ENCODE measurements at regions not wholly inside any gene's neighbourhood (a gene's known extent, or its start where the extent isn't known, plus 50 kb on each side); places are given as distances from the start of the nearest gene placed in this dataset.

- CTCF ChIA-PET, result interaction anchor here (1.2 kb wide), 1 partner anchor 86 kb away, joined by 10 read pairs; no protein-coding TSS in a partner anchor
- POLR2A ChIA-PET, result no interaction called here
- no peaks in the 10 kb centered on the region for H3K36me3 ChIP-seq (ENCODE audit: control insufficient read depth in 2 of 2, insufficient read depth in 1 of 2, low read length in 2 of 2)
- no peak overlapping the region for H3K4me3 ChIP-seq (ENCODE audit: low read depth, low read length)
- TF ChIP-seq ZNF670 (tag by site-specific recombination; IDR thresholded peaks at IDR 0.05; ENCODE audit: low read depth) (no peak), IKZF3 (tag by site-specific recombination; IDR thresholded peaks at IDR 0.05) (no peak), INSM2 (tag by site-specific recombination; IDR thresholded peaks at IDR 0.05) (no peak), ZNF544 (tag by site-specific recombination; IDR thresholded peaks at IDR 0.05) (no peak), PRDM2 (tag by site-specific recombination; IDR thresholded peaks at IDR 0.05; ENCODE audit: borderline replicate concordance) (no peak), ZNF2 (tag by site-specific recombination; IDR thresholded peaks at IDR 0.05) (no peak)
- no peaks in the 10 kb centered on the region for H3K4me1 ChIP-seq (ENCODE audit: control insufficient read depth, insufficient read depth, low read length)
- no peaks in the 10 kb centered on the region for H3K9me3 ChIP-seq (ENCODE audit: control insufficient read depth, insufficient read depth, low read depth, low read length)
- H3K27ac ChIP-seq (ENCODE audit: extremely low read depth, low read depth, low read length), result no peak overlapping the region
Observed at GRCh38 chr14:103188810-103189480, 65.7 kb downstream of the TNFAIP2 start.

DNA sequence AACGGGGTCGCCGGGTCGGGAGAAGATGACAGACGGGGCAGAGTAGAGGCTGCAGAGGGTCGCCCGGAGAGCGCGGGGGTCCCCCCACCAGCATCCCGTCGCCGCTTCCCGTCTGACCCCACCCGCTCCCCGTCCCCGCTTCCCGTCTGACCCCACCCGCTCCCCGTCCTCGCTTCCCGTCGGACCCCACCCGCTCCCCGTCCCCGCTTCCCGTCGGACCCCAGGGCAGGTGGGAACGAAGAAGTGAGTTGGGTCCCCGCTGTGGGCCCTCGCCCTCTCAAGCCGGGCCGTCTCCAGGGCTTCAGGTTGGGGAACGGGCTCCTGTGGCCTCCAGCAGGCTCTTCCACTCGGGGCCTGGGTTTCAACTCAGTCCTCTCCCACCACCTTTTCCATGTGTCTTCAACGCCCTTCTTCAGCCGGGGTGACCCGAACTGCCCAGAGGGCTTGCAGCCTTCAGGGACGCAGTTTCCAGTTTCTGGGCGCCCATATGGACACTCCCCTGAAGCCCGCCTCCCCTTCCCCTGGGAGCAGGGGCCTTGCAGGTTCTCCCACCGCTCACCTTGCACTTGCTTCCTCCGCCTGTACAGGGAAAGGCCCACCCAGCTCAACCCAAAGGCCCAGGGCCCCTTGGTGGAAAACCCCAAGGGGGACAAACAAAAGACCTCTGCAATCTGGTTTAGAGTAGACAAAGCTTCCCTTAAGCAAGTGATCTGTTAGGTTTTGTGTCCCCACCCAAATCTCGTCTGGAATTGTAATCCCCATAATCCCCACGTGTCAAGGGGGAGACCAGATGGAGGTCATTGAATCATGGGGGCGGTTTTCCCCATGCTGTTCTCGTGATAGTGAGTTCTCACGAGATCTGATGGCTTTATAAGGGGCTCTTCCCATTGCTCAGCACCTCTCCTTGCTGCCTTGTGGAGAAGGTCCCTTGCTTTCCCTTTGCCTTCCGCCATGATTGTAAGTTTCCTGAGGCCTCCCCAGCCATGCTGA lies 66.5 kb downstream of the TNFAIP2 start:
- CTCF ChIA-PET, result interaction anchor here (1.0 to 1.2 kb wide), 2 partner anchors 85 to 86 kb away, joined by 5 to 10 read pairs; no protein-coding TSS in a partner anchor
- no peaks in the 10 kb centered on the region for H3K36me3 ChIP-seq (ENCODE audit: control insufficient read depth in 2 of 2, insufficient read depth in 1 of 2, low read length in 2 of 2)
- no peak overlapping the region for H3K27ac ChIP-seq (ENCODE audit: extremely low read depth, low read depth, low read length)
- POLR2A ChIA-PET, result no interaction called here
- no peaks in the 10 kb centered on the region for H3K9me3 ChIP-seq (ENCODE audit: control insufficient read depth, insufficient read depth, low read depth, low read length)
- H3K4me1 ChIP-seq (ENCODE audit: control insufficient read depth, insufficient read depth, low read length), result no peaks in the 10 kb centered on the region
- no peak for TF ChIP-seq ZBTB48 (tag by site-specific recombination; IDR thresholded peaks at IDR 0.05)
- no peak for TF ChIP-seq SP7 (tag by site-specific recombination; IDR thresholded peaks at IDR 0.05)
- no peak for TF ChIP-seq ZNF416 (tag by site-specific recombination; IDR thresholded peaks at IDR 0.05)
- no peak for TF ChIP-seq ZNF133 (tag by site-specific recombination; IDR thresholded peaks at IDR 0.05)
- TF ChIP-seq, protein P1, sequence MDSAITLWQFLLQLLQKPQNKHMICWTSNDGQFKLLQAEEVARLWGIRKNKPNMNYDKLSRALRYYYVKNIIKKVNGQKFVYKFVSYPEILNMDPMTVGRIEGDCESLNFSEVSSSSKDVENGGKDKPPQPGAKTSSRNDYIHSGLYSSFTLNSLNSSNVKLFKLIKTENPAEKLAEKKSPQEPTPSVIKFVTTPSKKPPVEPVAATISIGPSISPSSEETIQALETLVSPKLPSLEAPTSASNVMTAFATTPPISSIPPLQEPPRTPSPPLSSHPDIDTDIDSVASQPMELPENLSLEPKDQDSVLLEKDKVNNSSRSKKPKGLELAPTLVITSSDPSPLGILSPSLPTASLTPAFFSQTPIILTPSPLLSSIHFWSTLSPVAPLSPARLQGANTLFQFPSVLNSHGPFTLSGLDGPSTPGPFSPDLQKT (IDR thresholded peaks at IDR 0.05; ENCODE audit: borderline replicate concordance, low read depth, low read length), result no peak
- TF ChIP-seq, protein P2, sequence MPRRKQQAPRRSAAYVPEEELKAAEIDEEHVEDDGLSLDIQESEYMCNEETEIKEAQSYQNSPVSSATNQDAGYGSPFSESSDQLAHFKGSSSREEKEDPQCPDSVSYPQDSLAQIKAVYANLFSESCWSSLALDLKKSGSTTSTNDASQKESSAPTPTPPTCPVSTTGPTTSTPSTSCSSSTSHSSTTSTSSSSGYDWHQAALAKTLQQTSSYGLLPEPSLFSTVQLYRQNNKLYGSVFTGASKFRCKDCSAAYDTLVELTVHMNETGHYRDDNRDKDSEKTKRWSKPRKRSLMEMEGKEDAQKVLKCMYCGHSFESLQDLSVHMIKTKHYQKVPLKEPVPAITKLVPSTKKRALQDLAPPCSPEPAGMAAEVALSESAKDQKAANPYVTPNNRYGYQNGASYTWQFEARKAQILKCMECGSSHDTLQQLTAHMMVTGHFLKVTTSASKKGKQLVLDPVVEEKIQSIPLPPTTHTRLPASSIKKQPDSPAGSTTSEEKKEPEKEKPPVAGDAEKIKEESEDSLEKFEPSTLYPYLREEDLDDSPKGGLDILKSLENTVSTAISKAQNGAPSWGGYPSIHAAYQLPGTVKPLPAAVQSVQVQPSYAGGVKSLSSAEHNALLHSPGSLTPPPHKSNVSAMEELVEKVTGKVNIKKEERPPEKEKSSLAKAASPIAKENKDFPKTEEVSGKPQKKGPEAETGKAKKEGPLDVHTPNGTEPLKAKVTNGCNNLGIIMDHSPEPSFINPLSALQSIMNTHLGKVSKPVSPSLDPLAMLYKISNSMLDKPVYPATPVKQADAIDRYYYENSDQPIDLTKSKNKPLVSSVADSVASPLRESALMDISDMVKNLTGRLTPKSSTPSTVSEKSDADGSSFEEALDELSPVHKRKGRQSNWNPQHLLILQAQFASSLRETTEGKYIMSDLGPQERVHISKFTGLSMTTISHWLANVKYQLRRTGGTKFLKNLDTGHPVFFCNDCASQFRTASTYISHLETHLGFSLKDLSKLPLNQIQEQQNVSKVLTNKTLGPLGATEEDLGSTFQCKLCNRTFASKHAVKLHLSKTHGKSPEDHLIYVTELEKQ (tag by site-specific recombination; IDR thresholded peaks at IDR 0.05; ENCODE audit: borderline replicate concordance), result no peak
- no peak for TF ChIP-seq BCL11A (tag by site-specific recombination; IDR thresholded peaks at IDR 0.05; ENCODE audit: low read depth)
- TF ChIP-seq ZNF354C (tag by site-specific recombination; IDR thresholded peaks at IDR 0.05; ENCODE audit: borderline replicate concordance, low read depth), result no peak
- no peak for TF ChIP-seq ZNF621 (tag by site-specific recombination; IDR thresholded peaks at IDR 0.05)
- TF ChIP-seq ZNF184 (tag by site-specific recombination; IDR thresholded peaks at IDR 0.05), result no peak
- no peak overlapping the region for H3K4me3 ChIP-seq (ENCODE audit: low read depth, low read length)

Measured in HEK293 (cell line).